ENCODE measurements at regions not wholly inside any gene's neighbourhood (a gene's known extent, or its start where the extent isn't known, plus 50 kb on each side); places are given as distances from the start of the nearest gene placed in this dataset.

DNA sequence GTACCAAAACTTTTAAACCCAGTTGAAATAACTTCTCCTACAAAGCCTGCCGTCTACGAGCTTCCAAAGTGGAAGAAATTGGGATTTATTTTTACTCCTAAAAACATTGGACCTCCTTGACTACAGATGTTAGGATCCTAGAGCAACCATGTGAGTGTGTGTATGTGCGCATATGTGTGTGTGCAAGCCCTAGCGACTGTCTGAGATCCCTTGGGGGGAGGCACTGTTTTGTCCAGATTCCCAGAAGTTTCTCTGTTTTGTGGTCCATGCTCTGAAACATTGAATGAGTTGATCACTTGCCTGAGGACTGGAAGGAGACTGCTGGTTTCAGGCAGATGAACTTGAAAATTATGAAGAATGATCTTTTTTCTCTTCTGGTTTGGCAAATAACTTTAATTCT is 312.3 kb upstream of the ZNF32 start:
- TF ChIP-seq, protein P1, sequence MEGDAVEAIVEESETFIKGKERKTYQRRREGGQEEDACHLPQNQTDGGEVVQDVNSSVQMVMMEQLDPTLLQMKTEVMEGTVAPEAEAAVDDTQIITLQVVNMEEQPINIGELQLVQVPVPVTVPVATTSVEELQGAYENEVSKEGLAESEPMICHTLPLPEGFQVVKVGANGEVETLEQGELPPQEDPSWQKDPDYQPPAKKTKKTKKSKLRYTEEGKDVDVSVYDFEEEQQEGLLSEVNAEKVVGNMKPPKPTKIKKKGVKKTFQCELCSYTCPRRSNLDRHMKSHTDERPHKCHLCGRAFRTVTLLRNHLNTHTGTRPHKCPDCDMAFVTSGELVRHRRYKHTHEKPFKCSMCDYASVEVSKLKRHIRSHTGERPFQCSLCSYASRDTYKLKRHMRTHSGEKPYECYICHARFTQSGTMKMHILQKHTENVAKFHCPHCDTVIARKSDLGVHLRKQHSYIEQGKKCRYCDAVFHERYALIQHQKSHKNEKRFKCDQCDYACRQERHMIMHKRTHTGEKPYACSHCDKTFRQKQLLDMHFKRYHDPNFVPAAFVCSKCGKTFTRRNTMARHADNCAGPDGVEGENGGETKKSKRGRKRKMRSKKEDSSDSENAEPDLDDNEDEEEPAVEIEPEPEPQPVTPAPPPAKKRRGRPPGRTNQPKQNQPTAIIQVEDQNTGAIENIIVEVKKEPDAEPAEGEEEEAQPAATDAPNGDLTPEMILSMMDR (IDR thresholded peaks at IDR 0.05; ENCODE audit: borderline replicate concordance, extremely low read depth, low read length, poor library complexity, severe bottlenecking), result no peak
- no peak for TF ChIP-seq EZH2 (IDR thresholded peaks at IDR 0.05; ENCODE audit: borderline replicate concordance, low read depth, low read length, severe bottlenecking)
